Neuronal stem cell (in vitro differentiated cells): ENCODE measurements at regions not wholly inside any gene's neighbourhood (a gene's known extent, or its start where the extent isn't known, plus 50 kb on each side); places are given as distances from the start of the nearest gene placed in this dataset.
A peak's percentile ranks its signal among the peaks of the same experiment; 100 is the strongest.
"Not testable (repeated sequence)": the region's sequence is repeated elsewhere in the genome, so short reads cannot be mapped to it uniquely, and the experiment has no call there.

Source experiments
- DNase-seq: peaks from one replicate; pipeline ENCODE4 v3.0.0-alpha.2; 2013; ENCODE audit warnings: low spot score
- H2AFZ ChIP-seq: one replicate; pipeline ENCODE4 v1.6.1; 2013; ENCODE audit warnings: mild to moderate bottlenecking, low read length, inconsistent platforms
- H2AK5ac ChIP-seq: 2 replicates; pipeline ENCODE4 v1.6.1; 2013; ENCODE audit warnings: low read depth, mild to moderate bottlenecking, inconsistent platforms, low read length, moderate library complexity, mixed read lengths
- H2BK120ac ChIP-seq: 2 replicates; pipeline ENCODE4 v1.6.1; 2013; ENCODE audit warnings: low read depth, mild to moderate bottlenecking, inconsistent platforms, low read length, moderate library complexity, mixed read lengths
- H2BK12ac ChIP-seq: one replicate; pipeline ENCODE4 v1.6.1; 2013; ENCODE audit warnings: low read length, inconsistent platforms
- H2BK15ac ChIP-seq: 2 replicates; pipeline ENCODE4 v1.6.1; 2013; ENCODE audit warnings: mild to moderate bottlenecking, low read length, inconsistent platforms, mixed read lengths
- H2BK5ac ChIP-seq: one replicate; pipeline ENCODE4 v1.6.1; 2013; ENCODE audit warnings: inconsistent platforms, mild to moderate bottlenecking, low read length, moderate library complexity
- H3K14ac ChIP-seq: one replicate; pipeline ENCODE4 v1.6.1; 2013; ENCODE audit warnings: low read length, inconsistent platforms
- H3K18ac ChIP-seq: 2 replicates; pipeline ENCODE4 v1.6.1; 2013; ENCODE audit warnings: low read length, inconsistent platforms
- H3K23ac ChIP-seq: 2 replicates; pipeline ENCODE4 v1.6.1; 2013; ENCODE audit warnings: low read depth, mild to moderate bottlenecking, mixed read lengths, low read length, inconsistent platforms; ENCODE audit not compliant: poor library complexity
- H3K27ac ChIP-seq: replicated peaks from 3 replicates; pipeline ENCODE4 v1.5.1; 2013; ENCODE audit warnings: low read length, inconsistent platforms
- H3K27me3 ChIP-seq, 3 experiments: 2 replicates each; pipeline ENCODE4 v1.6.1; 2013; ENCODE audit warnings: low read length in 3 of 3, mild to moderate bottlenecking in 2 of 3, inconsistent platforms in 1 of 3, low read depth in 1 of 3, mixed read lengths in 1 of 3, moderate library complexity in 1 of 3; ENCODE audit not compliant: control insufficient read depth in 3 of 3, insufficient read depth in 3 of 3
- H3K36me3 ChIP-seq, 2 donors: replicated peaks in 1 of 2; 2 replicates each; pipeline ENCODE4 v1.6.1; 2013; ENCODE audit warnings: low read length in 2 of 2; ENCODE audit not compliant: control insufficient read depth in 2 of 2, insufficient read depth in 2 of 2
- H3K4ac ChIP-seq: 2 replicates; pipeline ENCODE4 v1.6.1; 2013; ENCODE audit warnings: inconsistent platforms, mild to moderate bottlenecking, low read length, moderate library complexity
- H3K4me1 ChIP-seq, 2 donors: 1 replicate in 1 of 2; 2 replicates in 1 of 2; pipeline ENCODE4 v1.6.1; 2013; ENCODE audit warnings: low read length in 2 of 2, low read depth in 1 of 2; ENCODE audit not compliant: control insufficient read depth in 2 of 2, insufficient read depth in 1 of 2
- H3K4me2 ChIP-seq: one replicate; pipeline ENCODE4 v1.6.1; 2013; ENCODE audit warnings: mild to moderate bottlenecking, low read length, inconsistent platforms; ENCODE audit not compliant: insufficient read depth, poor library complexity, severe bottlenecking
- H3K4me3 ChIP-seq, 2 donors: 2 replicates each; pipeline ENCODE4 v1.5.1; 2013; ENCODE audit warnings: low read length in 2 of 2, mild to moderate bottlenecking in 2 of 2, inconsistent platforms in 1 of 2, moderate library complexity in 1 of 2
- H3K79me1 ChIP-seq: one replicate; pipeline ENCODE4 v1.6.1; 2013; ENCODE audit warnings: low read depth, mild to moderate bottlenecking, inconsistent platforms, low read length, moderate library complexity
- H3K9ac ChIP-seq: one replicate; pipeline ENCODE4 v1.6.1; 2013; ENCODE audit warnings: mild to moderate bottlenecking, low read depth, low read length, inconsistent platforms; ENCODE audit not compliant: poor library complexity
- H3K9me3 ChIP-seq, 2 donors: replicated peaks in 1 of 2; 2 replicates each; pipeline versions ENCODE3 to v1.6.1; 2013; ENCODE audit warnings: low read length in 2 of 2, mild to moderate bottlenecking in 2 of 2, inconsistent platforms in 1 of 2, low read depth in 1 of 2, mixed read lengths in 1 of 2, moderate library complexity in 1 of 2; ENCODE audit not compliant: control insufficient read depth in 2 of 2, insufficient read depth in 1 of 2
- H4K8ac ChIP-seq: one replicate; pipeline ENCODE4 v1.6.1; 2013; ENCODE audit warnings: low read depth, mild to moderate bottlenecking, inconsistent platforms, low read length, moderate library complexity
- H4K91ac ChIP-seq: one replicate; pipeline ENCODE4 v1.6.1; 2013; ENCODE audit warnings: low read length, low read depth, mild to moderate bottlenecking, inconsistent platforms; ENCODE audit not compliant: poor library complexity
- WGBS, 2 donors: extraction: QIAGEN DNeasy Blood & Tissue Kit; methylation state at CpG; one replicate each; pipeline ENCODE4 v1.1.7; 2013; ENCODE audit warnings: missing lambda C conversion rate in 2 of 2, mixed read lengths in 1 of 2; ENCODE audit not compliant: insufficient read length in 2 of 2, insufficient replicate concordance in 1 of 2; ENCODE audit errors: extremely low coverage in 2 of 2; 5-methylcytosine and 5-hydroxymethylcytosine counted together

DNA sequence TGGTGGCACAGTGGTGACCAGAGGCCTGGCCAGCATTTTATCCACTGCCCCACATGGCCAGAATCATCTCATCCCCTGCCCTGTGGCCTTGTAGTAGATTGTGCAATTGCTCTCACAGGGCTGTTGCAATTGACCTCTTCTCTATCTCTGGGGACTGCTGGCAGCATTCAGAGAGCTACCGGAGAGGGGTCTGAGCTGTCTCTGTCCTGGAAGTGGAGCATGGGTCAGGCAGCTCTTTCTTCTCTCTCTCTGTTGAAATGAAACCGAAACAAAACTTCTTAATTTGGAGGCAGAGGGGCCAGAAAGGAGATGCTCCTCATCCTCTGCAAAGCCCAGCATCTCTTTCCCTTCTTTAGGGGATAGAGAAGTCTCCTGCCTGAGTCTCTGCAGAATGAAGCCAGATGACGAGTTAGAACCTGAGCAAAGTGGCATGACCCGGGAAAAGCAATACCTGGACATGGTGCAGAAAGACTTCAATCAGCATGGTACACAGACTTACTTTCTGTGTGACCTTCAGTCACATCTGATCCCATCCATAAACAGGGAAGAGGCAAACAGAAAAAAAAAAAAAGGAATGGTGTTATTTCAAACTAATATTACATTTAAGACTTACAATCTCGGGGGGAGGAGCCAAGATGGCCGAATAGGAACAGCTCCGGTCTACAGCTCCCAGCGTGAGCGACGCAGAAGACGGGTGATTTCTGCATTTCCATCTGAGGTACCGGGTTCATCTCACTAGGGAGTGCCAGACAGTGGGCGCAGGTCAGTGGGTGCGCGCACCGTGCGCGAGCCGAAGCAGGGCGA is 144.5 kb upstream of the BCL6 start:
- H4K91ac ChIP-seq: no peak overlapping the region
- no peak overlapping the region for H2BK120ac ChIP-seq
- H3K9ac ChIP-seq: no peak overlapping the region
- DNase-seq: no peak
- H2BK15ac ChIP-seq: no peak overlapping the region
- no peaks in the 10 kb centered on the region for H3K27me3 ChIP-seq
- no peak overlapping the region for H3K14ac ChIP-seq
- H3K79me1 ChIP-seq: no peaks in the 10 kb centered on the region
- no peak overlapping the region for H2BK5ac ChIP-seq
- H2BK12ac ChIP-seq: no peak overlapping the region
- H2AK5ac ChIP-seq: no peak overlapping the region
- H3K18ac ChIP-seq: no peak overlapping the region
- H3K4ac ChIP-seq: no peak overlapping the region
- WGBS, 2 donors: no CpG with 5 or more reads among the region's 20 CpGs
- H3K23ac ChIP-seq: no peak overlapping the region
- H3K9me3 ChIP-seq: no peaks in the 10 kb centered on the region
- H2AFZ ChIP-seq: peak overlapping the region; percentile 18
- H3K36me3 ChIP-seq: no peaks in the 10 kb centered on the region
- no peak overlapping the region for H3K4me2 ChIP-seq
- H3K27ac ChIP-seq: no peak overlapping the region
- H3K4me1 ChIP-seq: no peaks in the 10 kb centered on the region
- H3K4me3 ChIP-seq: no peak overlapping the region
- H4K8ac ChIP-seq: no peak overlapping the region

DNA sequence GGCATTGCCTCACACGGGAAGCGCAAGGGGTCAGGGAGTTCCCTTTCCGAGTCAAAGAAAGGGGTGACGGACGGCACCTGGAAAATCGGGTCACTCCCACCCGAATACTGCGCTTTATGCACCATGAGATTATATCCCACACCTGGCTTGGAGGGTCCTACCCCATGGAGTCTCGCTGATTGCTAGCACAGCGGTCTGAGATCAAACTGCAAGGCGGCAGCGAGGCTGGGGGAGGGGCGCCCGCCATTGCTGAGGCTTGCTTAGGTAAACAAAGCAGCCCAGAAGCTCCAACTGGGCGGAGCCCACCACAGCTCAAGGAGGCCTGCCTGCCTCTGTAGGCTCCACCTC is 145.1 kb upstream of the BCL6 start:
- H2BK15ac ChIP-seq, H3K79me1 ChIP-seq, H4K8ac ChIP-seq, H3K27me3 ChIP-seq, H3K9me3 ChIP-seq, H3K9ac ChIP-seq, H3K4me1 ChIP-seq, H2AFZ ChIP-seq, H2BK120ac ChIP-seq, H3K36me3 ChIP-seq, H2BK12ac ChIP-seq, H3K27ac ChIP-seq, H3K4ac ChIP-seq, H4K91ac ChIP-seq, H3K18ac ChIP-seq, H3K14ac ChIP-seq, H3K4me3 ChIP-seq, H2AK5ac ChIP-seq, H2BK5ac ChIP-seq, DNase-seq, H3K23ac ChIP-seq, H3K4me2 ChIP-seq: not testable (repeated sequence)
- WGBS, 2 donors: no CpG with 5 or more reads among the region's 15 CpGs

DNA sequence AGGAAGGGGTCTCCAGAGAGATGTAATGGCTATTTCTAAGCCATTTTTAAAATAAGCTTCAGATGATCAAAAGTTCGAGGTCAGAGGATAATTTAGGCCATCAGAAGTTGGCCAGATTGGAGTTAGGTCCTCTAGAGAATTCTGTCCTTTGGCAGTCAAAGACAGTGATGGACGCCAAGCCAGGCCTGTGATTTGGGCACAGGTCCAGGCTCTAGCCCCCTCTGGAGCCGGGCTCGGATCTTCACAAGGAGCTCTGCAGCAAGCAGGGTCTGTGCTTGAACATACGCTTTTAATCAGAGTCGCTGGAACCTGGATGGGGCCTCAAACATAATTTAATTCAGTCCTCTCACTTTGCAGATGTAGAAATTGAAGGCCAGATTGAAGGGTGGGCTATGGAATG is 151.4 kb upstream of the BCL6 start:
- Histone ChIP-seq H3K9me3 (no peaks in the 10 kb centered on the region), H2BK12ac (no peak overlapping the region), H3K14ac (no peak overlapping the region), H3K4me3 (no peak overlapping the region), H4K8ac (no peak overlapping the region), H2AFZ (no peak overlapping the region), H3K9ac (no peak overlapping the region), H2BK5ac (no peak overlapping the region), H4K91ac (no peak overlapping the region), H2AK5ac (no peak overlapping the region), H3K4ac (no peak overlapping the region), H3K36me3 (no peaks in the 10 kb centered on the region), H3K27ac (no peak overlapping the region), H3K79me1 (no peaks in the 10 kb centered on the region), H3K23ac (no peak overlapping the region), H3K27me3 (no peaks in the 10 kb centered on the region), H2BK15ac (no peak overlapping the region), H2BK120ac (no peak overlapping the region), H3K4me2 (no peak overlapping the region), H3K18ac (no peak overlapping the region), H3K4me1 (no peaks in the 10 kb centered on the region)
- no peak for DNase-seq
- no CpG with 5 or more reads among the region's 6 CpGs for WGBS, 2 donors

DNA sequence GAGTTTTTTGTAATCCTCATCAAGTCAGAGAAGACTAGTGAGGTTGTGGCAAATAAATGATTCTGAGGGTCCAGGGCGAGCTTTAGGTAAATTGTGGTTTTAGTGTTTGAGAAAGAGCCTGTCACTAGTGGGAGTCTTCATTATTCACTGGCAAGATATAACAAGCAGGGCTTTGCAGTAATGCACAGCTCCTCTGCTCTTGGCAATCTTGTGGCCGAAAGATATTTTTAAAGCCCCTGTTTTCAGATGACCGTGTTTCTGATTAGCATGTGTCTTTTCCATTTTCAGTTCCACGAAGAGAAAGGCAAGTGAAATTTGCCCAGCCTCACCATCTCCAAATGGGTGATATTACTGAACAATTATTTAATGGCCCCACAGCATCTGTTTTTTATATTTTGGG is 154.0 kb upstream of the BCL6 start:
- H2BK120ac ChIP-seq: no peak overlapping the region
- H3K27ac ChIP-seq: no peak overlapping the region
- H4K91ac ChIP-seq: no peak overlapping the region
- H4K8ac ChIP-seq: no peak overlapping the region
- H2BK12ac ChIP-seq: no peak overlapping the region
- no peak overlapping the region for H3K4me3 ChIP-seq
- H2BK5ac ChIP-seq: no peak overlapping the region
- H3K36me3 ChIP-seq: no peaks in the 10 kb centered on the region
- H2BK15ac ChIP-seq: no peak overlapping the region
- no peak overlapping the region for H2AFZ ChIP-seq
- H3K4me1 ChIP-seq: no peaks in the 10 kb centered on the region
- DNase-seq: no peak
- no peak overlapping the region for H3K18ac ChIP-seq
- WGBS, 2 donors: no CpG with 5 or more reads among the region's 4 CpGs
- no peaks in the 10 kb centered on the region for H3K9me3 ChIP-seq
- H3K9ac ChIP-seq: no peak overlapping the region
- no peak overlapping the region for H3K23ac ChIP-seq
- H3K14ac ChIP-seq: no peak overlapping the region
- no peaks in the 10 kb centered on the region for H3K79me1 ChIP-seq
- H3K4me2 ChIP-seq: no peak overlapping the region
- H3K4ac ChIP-seq: no peak overlapping the region
- no peaks in the 10 kb centered on the region for H3K27me3 ChIP-seq
- H2AK5ac ChIP-seq: no peak overlapping the region
